Adipocyte (in vitro differentiated cells): ENCODE measurements at regions not wholly inside any gene's neighbourhood (a gene's known extent, or its start where the extent isn't known, plus 50 kb on each side); places are given as distances from the start of the nearest gene placed in this dataset.

Experiments
- DNase-seq: peaks from one replicate; pipeline ENCODE4 v3.0.0-alpha.2; 2015; ENCODE audit warnings: low read depth
- H3K27me3 ChIP-seq: replicated peaks from 2 replicates; pipeline ENCODE4 v1.7.0; 2013; ENCODE audit warnings: mild to moderate bottlenecking, low read length, moderate library complexity; ENCODE audit not compliant: control insufficient read depth, insufficient read depth
- H3K36me3 ChIP-seq: 2 replicates; pipeline ENCODE4 v1.7.0; 2013; ENCODE audit warnings: low read length, mild to moderate bottlenecking, moderate library complexity; ENCODE audit not compliant: control insufficient read depth, insufficient read depth, severe bottlenecking
- H3K4me1 ChIP-seq: 2 replicates; pipeline ENCODE4 v1.7.0; 2013; ENCODE audit warnings: mild to moderate bottlenecking, low read length, moderate library complexity; ENCODE audit not compliant: control insufficient read depth, insufficient read depth
- H3K4me3 ChIP-seq: 2 replicates; pipeline ENCODE4 v1.7.0; 2013; ENCODE audit warnings: mild to moderate bottlenecking, low read length, moderate library complexity
- H3K9ac ChIP-seq: 2 replicates; pipeline ENCODE4 v1.7.0; 2013; ENCODE audit warnings: mild to moderate bottlenecking, low read length, moderate library complexity
- H3K9me3 ChIP-seq: 2 replicates; pipeline ENCODE4 v1.7.0; 2013; ENCODE audit warnings: mild to moderate bottlenecking, low read length, moderate library complexity; ENCODE audit not compliant: control insufficient read depth

DNA sequence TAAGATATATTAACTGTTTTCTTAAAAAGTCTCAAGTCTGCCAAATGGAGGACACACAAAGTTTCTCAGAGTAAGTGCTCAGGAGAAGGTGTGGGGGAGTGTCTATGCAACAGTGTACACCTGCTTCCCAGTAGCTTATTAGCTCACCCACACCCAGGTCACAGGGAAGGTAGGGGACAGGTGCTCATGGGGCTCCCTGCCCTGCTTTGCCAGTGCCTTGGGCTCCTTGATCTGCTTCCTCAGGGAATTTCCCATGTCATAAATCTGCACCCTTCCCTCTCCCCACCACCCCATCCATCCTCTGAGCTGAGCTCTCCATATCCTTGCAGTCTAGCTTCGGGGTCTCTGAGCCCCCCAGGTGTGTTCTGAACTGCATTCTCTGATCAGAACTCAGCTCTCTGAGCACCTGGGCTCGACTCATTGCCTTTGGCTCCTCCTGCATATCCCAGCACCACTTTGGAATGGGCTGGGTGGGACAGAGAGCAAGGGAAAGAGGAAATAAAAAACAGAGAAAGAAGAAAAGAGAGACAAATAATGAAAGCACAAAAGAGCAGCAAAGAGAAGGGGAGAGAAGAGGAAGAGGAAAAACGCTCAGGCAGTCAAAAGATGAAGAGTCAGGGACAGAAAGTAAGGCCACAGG is 87.0 kb upstream of the ATP1B1 start:
- no peak for DNase-seq
- Histone ChIP-seq H3K9ac (no peak overlapping the region), H3K36me3 (no peaks in the 10 kb centered on the region), H3K4me1 (no peaks in the 10 kb centered on the region), H3K4me3 (no peak overlapping the region), H3K27me3 (peaks cover 29% of the 10 kb centered on the region), H3K9me3 (no peaks in the 10 kb centered on the region)

DNA sequence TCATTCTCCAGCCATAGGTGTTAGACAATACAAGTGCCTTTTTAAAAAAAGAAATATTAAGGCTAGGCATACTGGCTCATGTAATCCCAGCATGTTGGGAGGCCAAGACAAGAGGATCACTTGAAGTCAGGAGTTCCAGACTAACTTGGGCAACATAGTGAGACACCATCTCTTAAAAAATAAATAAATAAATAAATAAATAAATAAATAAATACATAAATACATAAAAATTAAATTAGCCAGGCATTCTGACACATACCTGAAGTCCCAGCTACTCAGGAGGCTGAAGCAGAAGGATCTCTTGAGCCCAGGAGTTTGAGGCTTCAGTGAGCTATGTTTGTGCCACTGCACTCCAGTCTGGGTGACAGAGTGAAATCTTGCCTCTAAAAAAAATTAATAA is 85.8 kb upstream of the ATP1B1 start:
- no peaks in the 10 kb centered on the region for H3K9me3 ChIP-seq
- H3K4me1 ChIP-seq, result no peaks in the 10 kb centered on the region
- DNase-seq, result no peak
- no peak overlapping the region for H3K4me3 ChIP-seq
- H3K36me3 ChIP-seq, result no peaks in the 10 kb centered on the region
- H3K9ac ChIP-seq, result no peak overlapping the region
- H3K27me3 ChIP-seq, result peaks cover 25% of the 10 kb centered on the region

DNA sequence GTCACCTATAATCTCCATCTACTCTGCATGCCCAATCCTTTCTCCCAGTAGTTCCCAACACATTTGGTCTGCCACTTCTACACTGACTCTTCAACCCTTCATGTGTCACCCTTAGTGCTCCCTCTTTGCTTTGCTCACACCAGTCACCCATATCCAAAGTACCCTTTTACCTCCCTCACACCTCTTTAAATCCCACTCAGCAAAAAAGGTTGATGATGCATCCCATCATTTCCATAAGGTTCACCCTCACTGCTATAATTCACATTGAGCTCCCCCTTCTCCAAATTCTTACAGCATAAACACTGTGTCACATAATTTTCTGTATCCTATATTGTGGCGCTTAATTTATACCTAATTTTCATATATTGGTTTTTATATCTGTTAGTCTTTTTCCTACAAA is 83.8 kb upstream of the ATP1B1 start:
- Histone ChIP-seq H3K27me3 (peaks cover 19% of the 10 kb centered on the region), H3K9ac (no peak overlapping the region), H3K4me1 (no peaks in the 10 kb centered on the region), H3K4me3 (no peak overlapping the region), H3K36me3 (no peaks in the 10 kb centered on the region), H3K9me3 (no peaks in the 10 kb centered on the region)
- DNase-seq, result no peak

DNA sequence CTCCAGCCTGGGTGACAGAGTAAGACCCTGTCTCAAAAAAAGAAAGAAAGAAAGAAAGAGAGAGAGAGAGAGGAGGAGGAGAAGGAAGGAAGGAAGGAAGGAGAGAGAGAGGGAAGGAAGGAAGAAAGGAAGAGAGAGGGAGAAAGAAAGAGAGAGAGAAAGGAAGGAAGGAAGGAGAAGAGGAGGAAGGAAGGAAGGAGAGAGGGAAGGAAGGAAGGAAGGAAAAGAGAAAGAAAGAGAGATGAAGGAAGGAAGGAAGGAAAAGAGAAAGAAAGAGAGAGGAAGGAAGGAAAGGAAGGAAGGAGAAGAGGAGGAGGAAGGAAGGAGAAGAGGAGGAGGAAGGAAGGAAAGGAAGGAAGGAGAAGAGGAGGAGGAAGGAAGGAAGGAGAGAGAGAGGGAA is 82.2 kb upstream of the ATP1B1 start:
- no peaks in the 10 kb centered on the region for H3K9me3 ChIP-seq
- no peaks in the 10 kb centered on the region for H3K4me1 ChIP-seq
- peaks cover 10% of the 10 kb centered on the region for H3K27me3 ChIP-seq
- DNase-seq, result no peak
- H3K4me3 ChIP-seq, result no peak overlapping the region
- no peaks in the 10 kb centered on the region for H3K36me3 ChIP-seq
- no peak overlapping the region for H3K9ac ChIP-seq

DNA sequence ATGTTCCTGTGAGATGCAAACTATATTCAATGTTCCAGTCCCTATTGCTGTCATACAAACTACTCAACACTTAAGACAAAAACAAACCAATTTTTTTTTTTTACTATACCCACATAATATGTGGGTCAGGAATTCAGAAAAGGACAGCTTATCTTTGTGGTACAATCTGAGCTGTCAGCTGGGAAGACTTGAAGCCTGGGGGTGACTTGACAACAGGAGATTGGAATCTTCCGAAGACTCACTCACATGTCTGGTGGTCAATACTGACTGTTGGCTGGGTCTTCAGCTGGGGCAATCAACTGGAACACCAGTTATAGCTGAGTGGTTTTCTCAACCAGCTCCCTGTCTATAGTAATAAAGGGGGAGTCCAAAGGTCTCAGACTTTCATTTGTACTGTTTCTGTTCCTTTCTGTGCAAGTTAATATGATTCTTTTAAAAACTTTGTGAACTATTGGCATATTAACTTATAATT is 81.7 kb upstream of the ATP1B1 start:
- no peak overlapping the region for H3K9ac ChIP-seq
- H3K4me1 ChIP-seq, result no peaks in the 10 kb centered on the region
- H3K9me3 ChIP-seq, result no peaks in the 10 kb centered on the region
- H3K27me3 ChIP-seq, result peaks cover 7% of the 10 kb centered on the region
- no peaks in the 10 kb centered on the region for H3K36me3 ChIP-seq
- DNase-seq, result no peak
- H3K4me3 ChIP-seq, result no peak overlapping the region

- H3K36me3 ChIP-seq, result no peaks in the 10 kb centered on the region
- peaks cover 7% of the 10 kb centered on the region for H3K27me3 ChIP-seq
- no peak for DNase-seq
- H3K4me1 ChIP-seq, result no peaks in the 10 kb centered on the region
- H3K9me3 ChIP-seq, result no peaks in the 10 kb centered on the region
- H3K9ac ChIP-seq, result no peak overlapping the region
- no peak overlapping the region for H3K4me3 ChIP-seq
These were observed 81.1 kb upstream of the ATP1B1 start for GRCh38 chr1:169025412-169025811.

DNA sequence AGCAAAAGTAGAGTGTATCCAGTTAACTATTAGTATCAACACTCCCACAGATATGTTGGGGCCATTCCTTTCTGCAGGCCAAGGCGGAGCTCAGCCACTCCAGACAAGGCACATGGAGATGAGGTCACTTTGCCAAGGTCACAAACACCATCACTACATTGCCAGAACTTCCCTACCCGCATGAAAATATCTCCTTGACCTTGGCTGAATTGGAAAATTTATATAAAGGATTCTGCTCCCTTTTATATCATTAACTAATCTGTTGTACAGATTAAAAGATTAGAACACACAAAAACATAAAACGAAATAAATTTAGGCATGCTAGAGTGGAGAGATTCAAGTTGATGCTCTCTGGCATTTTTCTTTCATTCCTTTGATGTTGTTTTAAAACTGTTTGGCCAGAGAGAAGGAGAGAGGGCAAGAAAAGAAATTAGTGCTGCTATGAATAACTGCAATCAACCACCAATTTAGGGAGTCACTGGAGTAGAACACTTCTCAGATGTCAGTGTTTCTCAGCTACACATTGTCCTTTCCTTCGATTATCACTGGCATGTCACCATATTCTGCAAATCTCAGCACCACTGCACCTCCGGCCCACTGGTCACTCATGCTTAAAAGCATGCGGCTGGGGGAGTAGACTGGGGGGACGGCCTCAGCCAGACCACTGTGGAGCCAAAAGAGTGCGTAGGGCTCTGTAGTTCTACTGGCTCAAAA is 78.7 kb upstream of the ATP1B1 start:
- no peak overlapping the region for H3K9ac ChIP-seq
- no peaks in the 10 kb centered on the region for H3K9me3 ChIP-seq
- no peak overlapping the region for H3K4me3 ChIP-seq
- no peaks in the 10 kb centered on the region for H3K36me3 ChIP-seq
- DNase-seq, result no peak
- H3K4me1 ChIP-seq, result no peaks in the 10 kb centered on the region
- H3K27me3 ChIP-seq, result peaks cover 7% of the 10 kb centered on the region

DNA sequence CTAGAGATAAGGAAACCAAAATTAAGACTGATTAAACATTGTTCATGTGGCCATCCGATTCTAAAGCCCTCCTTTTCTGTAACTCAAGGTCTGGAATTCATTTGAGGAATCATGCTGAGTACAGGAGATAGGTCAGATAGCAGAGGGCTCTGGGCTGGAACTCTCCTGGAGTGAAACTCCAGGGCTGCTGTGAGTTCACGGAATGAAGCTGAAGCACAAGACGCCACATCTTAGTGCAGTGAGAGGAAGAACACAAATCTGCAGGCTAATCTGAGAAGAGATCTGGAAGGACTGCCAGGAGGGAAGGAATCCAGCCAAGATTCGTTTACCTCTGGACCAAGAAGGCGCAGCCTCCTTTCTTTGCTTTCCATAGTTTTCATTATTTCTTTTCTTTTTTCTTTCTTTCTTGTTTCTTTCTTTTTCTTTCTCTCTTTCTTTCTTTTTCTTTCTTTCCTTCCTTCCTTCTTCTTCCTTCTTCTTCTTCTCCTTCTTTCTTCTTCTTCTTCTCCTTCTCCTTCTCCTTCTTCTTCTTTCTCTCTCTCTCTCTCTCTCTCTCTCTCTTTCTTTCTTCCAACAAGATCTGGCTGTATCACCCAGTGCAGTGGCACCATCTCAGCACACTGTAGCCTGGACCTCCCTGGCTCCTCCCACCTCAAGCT is 74.8 kb upstream of the ATP1B1 start:
- Histone ChIP-seq H3K9ac (no peak overlapping the region), H3K27me3 (no peaks in the 10 kb centered on the region), H3K4me3 (no peak overlapping the region), H3K36me3 (no peaks in the 10 kb centered on the region), H3K4me1 (no peaks in the 10 kb centered on the region), H3K9me3 (no peaks in the 10 kb centered on the region)
- peak; percentile 11 for DNase-seq

- Histone ChIP-seq H3K4me3 (no peak overlapping the region), H3K27me3 (no peaks in the 10 kb centered on the region), H3K9me3 (peaks cover 10% of the 10 kb centered on the region), H3K4me1 (no peaks in the 10 kb centered on the region), H3K9ac (no peak overlapping the region), H3K36me3 (no peaks in the 10 kb centered on the region)
- DNase-seq, result no peak
These were observed 65.1 kb upstream of the ATP1B1 start for GRCh38 chr1:169041366-169041765.

GRCh38 chr1:169042377-169042776 is 64.1 kb upstream of the ATP1B1 start:
- peaks cover 5% of the 10 kb centered on the region for H3K9me3 ChIP-seq
- H3K36me3 ChIP-seq, result no peaks in the 10 kb centered on the region
- H3K4me1 ChIP-seq, result no peaks in the 10 kb centered on the region
- DNase-seq, result no peak
- no peak overlapping the region for H3K4me3 ChIP-seq
- H3K27me3 ChIP-seq, result no peaks in the 10 kb centered on the region
- no peak overlapping the region for H3K9ac ChIP-seq

DNA sequence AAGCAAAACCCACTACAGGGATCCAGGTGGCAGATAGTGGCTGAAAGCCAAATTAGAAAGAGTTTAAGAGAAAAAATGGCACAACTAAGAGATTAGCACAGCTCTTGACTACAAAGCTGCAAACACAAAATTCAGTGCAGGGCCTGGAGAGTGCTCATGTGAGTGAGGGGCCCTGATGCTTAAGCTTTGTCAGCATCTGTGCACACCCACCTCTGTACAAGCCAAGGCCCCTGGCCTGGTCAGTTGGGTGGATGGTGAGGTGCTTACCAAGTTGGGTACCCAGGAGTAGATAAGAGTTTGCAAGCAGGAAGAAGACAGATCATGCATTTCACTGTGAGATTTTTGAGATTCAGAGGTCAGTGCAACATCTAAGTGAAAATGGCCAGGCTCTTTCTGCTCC is 62.7 kb upstream of the ATP1B1 start:
- no peaks in the 10 kb centered on the region for H3K9me3 ChIP-seq
- no peaks in the 10 kb centered on the region for H3K36me3 ChIP-seq
- H3K9ac ChIP-seq, result no peak overlapping the region
- H3K4me1 ChIP-seq, result no peaks in the 10 kb centered on the region
- H3K27me3 ChIP-seq, result no peaks in the 10 kb centered on the region
- DNase-seq, result no peak
- H3K4me3 ChIP-seq, result no peak overlapping the region
